CD4-positive, CD25-positive, alpha-beta regulatory T cell (primary cell): ENCODE measurements at regions not wholly inside any gene's neighbourhood (a gene's known extent, or its start where the extent isn't known, plus 50 kb on each side); places are given as distances from the start of the nearest gene placed in this dataset.
"Not testable (repeated sequence)": the region's sequence is repeated elsewhere in the genome, so short reads cannot be mapped to it uniquely, and the experiment has no call there.

Experiments
- ATAC-seq, 2 donors: fragments of 150-1000 bp; cut with Tn5 transposase; one replicate each; pipeline ENCODE4 v1.10.0; 2021; ENCODE audit warnings: low read depth in 2 of 2, moderate number of reproducible peaks in 2 of 2, moderate library complexity in 1 of 2
- DNase-seq, 3 donors: peaks; one replicate each; pipeline versions ENCODE4 v3.0.0 to v3.0.0-alpha.2; 2012 to 2022; ENCODE audit warnings: mixed read lengths in 1 of 3
- H3K27ac ChIP-seq: one replicate; pipeline ENCODE4 v1.7.0; 2013; ENCODE audit warnings: mild to moderate bottlenecking, low read length; ENCODE audit not compliant: insufficient read depth, poor library complexity, severe bottlenecking
- H3K27me3 ChIP-seq: one replicate; pipeline ENCODE4 v1.7.0; 2013; ENCODE audit warnings: low read length; ENCODE audit not compliant: control insufficient read depth, insufficient read depth
- H3K36me3 ChIP-seq: one replicate; pipeline ENCODE4 v1.7.0; 2013; ENCODE audit warnings: mild to moderate bottlenecking, low read length, moderate library complexity; ENCODE audit not compliant: control insufficient read depth, insufficient read depth
- H3K4me1 ChIP-seq: 2 replicates; pipeline ENCODE4 v1.7.0; 2013; ENCODE audit warnings: mild to moderate bottlenecking, low read length; ENCODE audit not compliant: insufficient read depth, control insufficient read depth, poor library complexity, severe bottlenecking
- H3K4me3 ChIP-seq: one replicate; pipeline ENCODE4 v1.7.0; 2013; ENCODE audit warnings: low read depth, mild to moderate bottlenecking, low read length, moderate library complexity
- H3K9me3 ChIP-seq, 2 experiments: 1 replicate in 1 of 2; 2 replicates in 1 of 2; pipeline ENCODE4 v1.7.0; 2013; ENCODE audit warnings: low read length in 2 of 2, mild to moderate bottlenecking in 1 of 2, moderate library complexity in 1 of 2; ENCODE audit not compliant: control insufficient read depth in 2 of 2
- H3K27ac Mint-ChIP-seq, 3 donors: one replicate each; pipeline ENCODE4 v1.8.0; 2020 to 2022; ENCODE audit warnings: mild to moderate bottlenecking in 3 of 3, mixed read lengths in 3 of 3, moderate library complexity in 2 of 3
- H3K27me3 Mint-ChIP-seq: one replicate; pipeline ENCODE4 v1.8.0; 2022; ENCODE audit warnings: mild to moderate bottlenecking, mixed read lengths
- H3K36me3 Mint-ChIP-seq: one replicate; pipeline ENCODE4 v1.8.0; 2020; ENCODE audit warnings: mixed read lengths
- H3K4me1 Mint-ChIP-seq, 4 donors: one replicate each; pipeline ENCODE4 v1.8.0; 2020 to 2022; ENCODE audit warnings: mixed read lengths in 4 of 4, mild to moderate bottlenecking in 1 of 4
- H3K4me3 Mint-ChIP-seq, 4 donors: one replicate each; pipeline ENCODE4 v1.8.0; 2020 to 2022; ENCODE audit warnings: mild to moderate bottlenecking in 4 of 4, mixed read lengths in 4 of 4, moderate library complexity in 3 of 4
- H3K9me3 Mint-ChIP-seq, 7 donors: one replicate each; pipeline ENCODE4 v1.8.0; 2020 to 2022; ENCODE audit warnings: mixed read lengths in 7 of 7, mild to moderate bottlenecking in 3 of 7, moderate library complexity in 2 of 7

- H3K9me3 Mint-ChIP-seq: peaks cover 0 to 2% (median 0%) of the 10 kb centered on the region in 7 donors
- H3K36me3 ChIP-seq: no peaks in the 10 kb centered on the region
- no peak overlapping the region for H3K27ac Mint-ChIP-seq
- no peaks in the 10 kb centered on the region for H3K36me3 Mint-ChIP-seq
- H3K9me3 ChIP-seq: no peaks in the 10 kb centered on the region
- H3K4me1 Mint-ChIP-seq: no peaks in the 10 kb centered on the region
- no peaks in the 10 kb centered on the region for H3K4me1 ChIP-seq
- DNase-seq (no peak), ATAC-seq (no peak)
- H3K27ac ChIP-seq: no peak overlapping the region
- peaks cover 4% of the 10 kb centered on the region for H3K27me3 Mint-ChIP-seq
- H3K27me3 ChIP-seq: no peaks in the 10 kb centered on the region
- H3K4me3 ChIP-seq: no peak overlapping the region
- no peak overlapping the region for H3K4me3 Mint-ChIP-seq
Measured at GRCh38 chr7:115572111-115572510, 458.5 kb downstream of the TFEC start.

- H3K36me3 Mint-ChIP-seq: no peaks in the 10 kb centered on the region
- H3K27me3 Mint-ChIP-seq: no peaks in the 10 kb centered on the region
- H3K27ac Mint-ChIP-seq: no peak overlapping the region
- H3K4me1 Mint-ChIP-seq: no peaks in the 10 kb centered on the region
- peaks cover 0 to 3% (median 0%) of the 10 kb centered on the region in 7 donors for H3K9me3 Mint-ChIP-seq
- no peak overlapping the region for H3K27ac ChIP-seq
- H3K4me1 ChIP-seq: no peaks in the 10 kb centered on the region
- H3K27me3 ChIP-seq: no peaks in the 10 kb centered on the region
- ATAC-seq (no peak), DNase-seq (no peak)
- H3K4me3 ChIP-seq: no peak overlapping the region
- no peaks in the 10 kb centered on the region for H3K9me3 ChIP-seq
- no peaks in the 10 kb centered on the region for H3K36me3 ChIP-seq
- no peak overlapping the region for H3K4me3 Mint-ChIP-seq
Measured at GRCh38 chr7:115561335-115562110, 469.0 kb downstream of the TFEC start.

GRCh38 chr7:115559877-115560276, 470.7 kb downstream of the TFEC start:
- Histone ChIP-seq H3K9me3 (no peaks in the 10 kb centered on the region), H3K4me3 (no peak overlapping the region), H3K4me1 (no peaks in the 10 kb centered on the region), H3K27me3 (no peaks in the 10 kb centered on the region), H3K36me3 (no peaks in the 10 kb centered on the region), H3K27ac (no peak overlapping the region)
- Mint-ChIP-seq H3K9me3 (peaks cover 0 to 3% (median 0%) of the 10 kb centered on the region in 7 donors), H3K36me3 (no peaks in the 10 kb centered on the region), H3K4me1 (no peaks in the 10 kb centered on the region), H3K27me3 (no peaks in the 10 kb centered on the region), H3K4me3 (no peak overlapping the region), H3K27ac (no peak overlapping the region)
- ATAC-seq (no peak), DNase-seq (no peak)

- peaks cover 0 to 3% (median 0%) of the 10 kb centered on the region in 7 donors for H3K9me3 Mint-ChIP-seq
- H3K4me1 ChIP-seq: no peaks in the 10 kb centered on the region
- no peaks in the 10 kb centered on the region for H3K4me1 Mint-ChIP-seq
- no peak overlapping the region for H3K27ac Mint-ChIP-seq
- no peaks in the 10 kb centered on the region for H3K27me3 ChIP-seq
- no peaks in the 10 kb centered on the region for H3K9me3 ChIP-seq
- DNase-seq (no peak), ATAC-seq (no peak)
- no peak overlapping the region for H3K4me3 ChIP-seq
- H3K27ac ChIP-seq: no peak overlapping the region
- no peak overlapping the region for H3K4me3 Mint-ChIP-seq
- no peaks in the 10 kb centered on the region for H3K36me3 Mint-ChIP-seq
- H3K36me3 ChIP-seq: no peaks in the 10 kb centered on the region
- no peaks in the 10 kb centered on the region for H3K27me3 Mint-ChIP-seq
Measured at GRCh38 chr7:115558161-115558560, 472.4 kb downstream of the TFEC start.

GRCh38 chr7:115557296-115557695, 473.3 kb downstream of the TFEC start:
- not testable (repeated sequence) for H3K27me3 ChIP-seq, H3K27ac ChIP-seq, H3K36me3 ChIP-seq, ATAC-seq, H3K4me1 ChIP-seq, DNase-seq, H3K4me3 Mint-ChIP-seq, H3K36me3 Mint-ChIP-seq, H3K9me3 Mint-ChIP-seq, H3K4me3 ChIP-seq, H3K27ac Mint-ChIP-seq, H3K27me3 Mint-ChIP-seq, H3K4me1 Mint-ChIP-seq, H3K9me3 ChIP-seq

- Histone ChIP-seq H3K36me3 (no peaks in the 10 kb centered on the region), H3K4me3 (no peak overlapping the region), H3K4me1 (no peaks in the 10 kb centered on the region), H3K27me3 (no peaks in the 10 kb centered on the region), H3K27ac (no peak overlapping the region), H3K9me3 (no peaks in the 10 kb centered on the region)
- H3K36me3 Mint-ChIP-seq: no peaks in the 10 kb centered on the region
- H3K27me3 Mint-ChIP-seq: no peaks in the 10 kb centered on the region
- ATAC-seq (no peak), DNase-seq (no peak)
- no peaks in the 10 kb centered on the region for H3K4me1 Mint-ChIP-seq
- peaks cover 0 to 3% (median 0%) of the 10 kb centered on the region in 7 donors for H3K9me3 Mint-ChIP-seq
- H3K4me3 Mint-ChIP-seq: no peak overlapping the region
- no peak overlapping the region for H3K27ac Mint-ChIP-seq
Measured at GRCh38 chr7:115552766-115553165, 477.8 kb downstream of the TFEC start.

GRCh38 chr7:115549910-115550309, 480.7 kb downstream of the TFEC start:
- no peak overlapping the region for H3K4me3 ChIP-seq
- Mint-ChIP-seq H3K9me3 (no peaks in the 10 kb centered on the region), H3K27ac (no peak overlapping the region), H3K27me3 (no peaks in the 10 kb centered on the region), H3K4me1 (no peaks in the 10 kb centered on the region), H3K4me3 (no peak overlapping the region), H3K36me3 (no peaks in the 10 kb centered on the region)
- no peaks in the 10 kb centered on the region for H3K4me1 ChIP-seq
- H3K27me3 ChIP-seq: no peaks in the 10 kb centered on the region
- no peaks in the 10 kb centered on the region for H3K9me3 ChIP-seq
- H3K27ac ChIP-seq: no peak overlapping the region
- ATAC-seq (no peak), DNase-seq (no peak)
- H3K36me3 ChIP-seq: no peaks in the 10 kb centered on the region

- Mint-ChIP-seq H3K36me3 (no peaks in the 10 kb centered on the region), H3K4me3 (no peak overlapping the region), H3K27me3 (no peaks in the 10 kb centered on the region), H3K27ac (no peak overlapping the region), H3K4me1 (no peaks in the 10 kb centered on the region), H3K9me3 (no peaks in the 10 kb centered on the region)
- no peaks in the 10 kb centered on the region for H3K4me1 ChIP-seq
- H3K27me3 ChIP-seq: no peaks in the 10 kb centered on the region
- no peak overlapping the region for H3K27ac ChIP-seq
- H3K36me3 ChIP-seq: no peaks in the 10 kb centered on the region
- DNase-seq: no peak
- H3K9me3 ChIP-seq: no peaks in the 10 kb centered on the region
- no peak overlapping the region for H3K4me3 ChIP-seq
- no peak for ATAC-seq
Measured at GRCh38 chr7:115548756-115549155, 481.8 kb downstream of the TFEC start.
